ENCODE measurements at regions not wholly inside any gene's neighbourhood (a gene's known extent, or its start where the extent isn't known, plus 50 kb on each side); places are given as distances from the start of the nearest gene placed in this dataset.
"Not testable (repeated sequence)": the region's sequence is repeated elsewhere in the genome, so short reads cannot be mapped to it uniquely, and the experiment has no call there.

- ATAC-seq (no peak), DNase-seq (no peak)
These were observed 1159.0 kb upstream of the ATXN8OS start for GRCh38 chr13:68948586-68948985.

GRCh38 chr13:68944272-68944671, 1163.4 kb upstream of the ATXN8OS start:
- ATAC-seq (no peak), DNase-seq (no peak)

- ATAC-seq (no peak), DNase-seq (no peak)
These were observed 1167.6 kb upstream of the ATXN8OS start for GRCh38 chr13:68940049-68940448.

- no peak for DNase-seq
- ATAC-seq: no peak
These were observed 1169.0 kb upstream of the ATXN8OS start for GRCh38 chr13:68938639-68939038.

- ATAC-seq: no peak
- DNase-seq: no peak
These were observed 1178.4 kb upstream of the ATXN8OS start for GRCh38 chr13:68929075-68929745.

- DNase-seq (no peak), ATAC-seq (no peak)
These were observed 1180.1 kb upstream of the ATXN8OS start for GRCh38 chr13:68927387-68928026.

GRCh38 chr13:68923995-68924394, 1183.6 kb upstream of the ATXN8OS start:
- no peak for DNase-seq

GRCh38 chr13:68908879-68909278, 1198.7 kb upstream of the ATXN8OS start:
- no peak for ATAC-seq
- DNase-seq: no peak

More at GRCh38 chr13:68923995-68924394, 1183.6 kb upstream of the ATXN8OS start:
- no peak for ATAC-seq

- no peak for DNase-seq
- no peak for ATAC-seq
These were observed 1202.4 kb upstream of the ATXN8OS start for GRCh38 chr13:68905186-68905585.

- no peak for ATAC-seq
- DNase-seq: no peak
These were observed 1210.2 kb upstream of the ATXN8OS start for GRCh38 chr13:68897331-68897928.

GRCh38 chr13:68895696-68896095, 1211.9 kb upstream of the ATXN8OS start:
- no peak for DNase-seq
- no peak for ATAC-seq

GRCh38 chr13:68893721-68894120, 1213.9 kb upstream of the ATXN8OS start:
- ATAC-seq, DNase-seq: not testable (repeated sequence)

GRCh38 chr13:68892596-68892995, 1215.0 kb upstream of the ATXN8OS start:
- ATAC-seq: not testable (repeated sequence)

GRCh38 chr13:68890101-68890500, 1217.5 kb upstream of the ATXN8OS start:
- not testable (repeated sequence) for ATAC-seq, DNase-seq

More at GRCh38 chr13:68892596-68892995, 1215.0 kb upstream of the ATXN8OS start:
- DNase-seq: not testable (repeated sequence)

- DNase-seq (no peak), ATAC-seq (no peak)
These were observed 1218.8 kb upstream of the ATXN8OS start for GRCh38 chr13:68888832-68889231.

GRCh38 chr13:68872338-68872737, 1235.3 kb upstream of the ATXN8OS start:
- ATAC-seq (no peak), DNase-seq (no peak)

- no peak for ATAC-seq
These were observed 1256.6 kb upstream of the ATXN8OS start for GRCh38 chr13:68851026-68851425.

GRCh38 chr13:68850160-68850559, 1257.5 kb upstream of the ATXN8OS start:
- ATAC-seq (no peak), DNase-seq (no peak)

More at GRCh38 chr13:68851026-68851425, 1256.6 kb upstream of the ATXN8OS start:
- DNase-seq: no peak

- no peak for DNase-seq
- no peak for ATAC-seq
These were observed 1261.0 kb upstream of the ATXN8OS start for GRCh38 chr13:68846663-68847062.

GRCh38 chr13:68834375-68834774, 1273.3 kb upstream of the ATXN8OS start:
- ATAC-seq: no peak
- DNase-seq: no peak

- no peak for ATAC-seq
These were observed 1290.9 kb upstream of the ATXN8OS start for GRCh38 chr13:68816715-68817114.

GRCh38 chr13:68813180-68813796, 1294.3 kb upstream of the ATXN8OS start:
- DNase-seq (no peak), ATAC-seq (no peak)

More at GRCh38 chr13:68816715-68817114, 1290.9 kb upstream of the ATXN8OS start:
- no peak for DNase-seq

- ATAC-seq: no peak
- no peak for DNase-seq
These were observed 1297.0 kb upstream of the ATXN8OS start for GRCh38 chr13:68810660-68811059.
